ENCODE measurements at regions not wholly inside any gene's neighbourhood (a gene's known extent, or its start where the extent isn't known, plus 50 kb on each side); places are given as distances from the start of the nearest gene placed in this dataset.

DNA sequence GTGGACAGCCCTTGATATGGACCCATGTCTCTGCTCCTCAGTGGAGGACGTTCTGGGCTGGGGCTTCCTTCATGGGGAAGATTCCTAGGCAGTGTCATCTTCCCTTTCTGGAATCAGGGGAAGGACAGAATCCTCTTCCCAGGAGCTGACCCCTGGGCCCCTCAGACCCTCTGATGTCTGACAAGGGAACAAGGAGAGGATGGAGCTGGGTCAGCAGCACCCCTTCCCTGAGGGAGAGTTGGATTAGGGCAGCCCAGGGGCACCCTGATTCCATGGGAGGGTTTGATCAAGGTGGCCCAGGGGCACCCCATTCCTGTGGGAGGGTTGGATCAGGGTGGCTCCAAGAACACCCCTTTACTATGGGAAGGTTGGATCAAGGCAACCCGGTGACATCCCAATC is 86.5 kb downstream of the ACKR3 start:
- no peak overlapping the region for H3K9ac ChIP-seq (ENCODE audit: low read length)
- no peaks in the 10 kb centered on the region for H3K36me3 ChIP-seq (ENCODE audit: insufficient read depth, low read length)
- H3K27me3 ChIP-seq (ENCODE audit: insufficient read depth, low read depth, low read length), result no peaks in the 10 kb centered on the region
- H4K20me1 ChIP-seq (ENCODE audit: insufficient read depth), result no peaks in the 10 kb centered on the region
- H3K27ac ChIP-seq (ENCODE audit: low read length), result no peak overlapping the region
- no peaks in the 10 kb centered on the region for H3K9me3 ChIP-seq (ENCODE audit: low read length)
- no peak overlapping the region for H2AFZ ChIP-seq (ENCODE audit: low read depth, low read length)
- TF ChIP-seq EZH2 (IDR thresholded peaks at IDR 0.05; ENCODE audit: borderline replicate concordance, insufficient read depth, low read length, poor library complexity, severe bottlenecking) (no peak), MXI1 (conservative IDR thresholded peaks at IDR 0.05; ENCODE audit: poor library complexity, severe bottlenecking) (no peak), EP300 (conservative IDR thresholded peaks at IDR 0.05; ENCODE audit: poor library complexity, severe bottlenecking) (no peak), POLR2AphosphoS5 (IDR thresholded peaks at IDR 0.05) (no peak), RAD21 (conservative IDR thresholded peaks at IDR 0.05) (no peak), SMC3 (conservative IDR thresholded peaks at IDR 0.05; ENCODE audit: poor library complexity) (no peak), TAF1 (IDR thresholded peaks at IDR 0.05; ENCODE audit: low read depth) (no peak)
- TF ChIP-seq, protein P1, sequence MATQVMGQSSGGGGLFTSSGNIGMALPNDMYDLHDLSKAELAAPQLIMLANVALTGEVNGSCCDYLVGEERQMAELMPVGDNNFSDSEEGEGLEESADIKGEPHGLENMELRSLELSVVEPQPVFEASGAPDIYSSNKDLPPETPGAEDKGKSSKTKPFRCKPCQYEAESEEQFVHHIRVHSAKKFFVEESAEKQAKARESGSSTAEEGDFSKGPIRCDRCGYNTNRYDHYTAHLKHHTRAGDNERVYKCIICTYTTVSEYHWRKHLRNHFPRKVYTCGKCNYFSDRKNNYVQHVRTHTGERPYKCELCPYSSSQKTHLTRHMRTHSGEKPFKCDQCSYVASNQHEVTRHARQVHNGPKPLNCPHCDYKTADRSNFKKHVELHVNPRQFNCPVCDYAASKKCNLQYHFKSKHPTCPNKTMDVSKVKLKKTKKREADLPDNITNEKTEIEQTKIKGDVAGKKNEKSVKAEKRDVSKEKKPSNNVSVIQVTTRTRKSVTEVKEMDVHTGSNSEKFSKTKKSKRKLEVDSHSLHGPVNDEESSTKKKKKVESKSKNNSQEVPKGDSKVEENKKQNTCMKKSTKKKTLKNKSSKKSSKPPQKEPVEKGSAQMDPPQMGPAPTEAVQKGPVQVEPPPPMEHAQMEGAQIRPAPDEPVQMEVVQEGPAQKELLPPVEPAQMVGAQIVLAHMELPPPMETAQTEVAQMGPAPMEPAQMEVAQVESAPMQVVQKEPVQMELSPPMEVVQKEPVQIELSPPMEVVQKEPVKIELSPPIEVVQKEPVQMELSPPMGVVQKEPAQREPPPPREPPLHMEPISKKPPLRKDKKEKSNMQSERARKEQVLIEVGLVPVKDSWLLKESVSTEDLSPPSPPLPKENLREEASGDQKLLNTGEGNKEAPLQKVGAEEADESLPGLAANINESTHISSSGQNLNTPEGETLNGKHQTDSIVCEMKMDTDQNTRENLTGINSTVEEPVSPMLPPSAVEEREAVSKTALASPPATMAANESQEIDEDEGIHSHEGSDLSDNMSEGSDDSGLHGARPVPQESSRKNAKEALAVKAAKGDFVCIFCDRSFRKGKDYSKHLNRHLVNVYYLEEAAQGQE (IDR thresholded peaks at IDR 0.05; ENCODE audit: borderline replicate concordance), result no peak
- TF ChIP-seq, protein P2, sequence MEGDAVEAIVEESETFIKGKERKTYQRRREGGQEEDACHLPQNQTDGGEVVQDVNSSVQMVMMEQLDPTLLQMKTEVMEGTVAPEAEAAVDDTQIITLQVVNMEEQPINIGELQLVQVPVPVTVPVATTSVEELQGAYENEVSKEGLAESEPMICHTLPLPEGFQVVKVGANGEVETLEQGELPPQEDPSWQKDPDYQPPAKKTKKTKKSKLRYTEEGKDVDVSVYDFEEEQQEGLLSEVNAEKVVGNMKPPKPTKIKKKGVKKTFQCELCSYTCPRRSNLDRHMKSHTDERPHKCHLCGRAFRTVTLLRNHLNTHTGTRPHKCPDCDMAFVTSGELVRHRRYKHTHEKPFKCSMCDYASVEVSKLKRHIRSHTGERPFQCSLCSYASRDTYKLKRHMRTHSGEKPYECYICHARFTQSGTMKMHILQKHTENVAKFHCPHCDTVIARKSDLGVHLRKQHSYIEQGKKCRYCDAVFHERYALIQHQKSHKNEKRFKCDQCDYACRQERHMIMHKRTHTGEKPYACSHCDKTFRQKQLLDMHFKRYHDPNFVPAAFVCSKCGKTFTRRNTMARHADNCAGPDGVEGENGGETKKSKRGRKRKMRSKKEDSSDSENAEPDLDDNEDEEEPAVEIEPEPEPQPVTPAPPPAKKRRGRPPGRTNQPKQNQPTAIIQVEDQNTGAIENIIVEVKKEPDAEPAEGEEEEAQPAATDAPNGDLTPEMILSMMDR (IDR thresholded peaks at IDR 0.05; ENCODE audit: poor library complexity, severe bottlenecking), result no peak
- no peaks in the 10 kb centered on the region for H3K79me2 ChIP-seq (replicated peaks; ENCODE audit: insufficient read depth, low read length)
- no peaks in the 10 kb centered on the region for H3K9me2 ChIP-seq (ENCODE audit: insufficient read depth, low read length)
- no peak overlapping the region for H3K4me2 ChIP-seq (ENCODE audit: low read length)
- H3K4me3 ChIP-seq (ENCODE audit: low read length), result no peak overlapping the region
- no peaks in the 10 kb centered on the region for H3F3A ChIP-seq (ENCODE audit: insufficient read depth, low read length, poor library complexity, severe bottlenecking)

DNA sequence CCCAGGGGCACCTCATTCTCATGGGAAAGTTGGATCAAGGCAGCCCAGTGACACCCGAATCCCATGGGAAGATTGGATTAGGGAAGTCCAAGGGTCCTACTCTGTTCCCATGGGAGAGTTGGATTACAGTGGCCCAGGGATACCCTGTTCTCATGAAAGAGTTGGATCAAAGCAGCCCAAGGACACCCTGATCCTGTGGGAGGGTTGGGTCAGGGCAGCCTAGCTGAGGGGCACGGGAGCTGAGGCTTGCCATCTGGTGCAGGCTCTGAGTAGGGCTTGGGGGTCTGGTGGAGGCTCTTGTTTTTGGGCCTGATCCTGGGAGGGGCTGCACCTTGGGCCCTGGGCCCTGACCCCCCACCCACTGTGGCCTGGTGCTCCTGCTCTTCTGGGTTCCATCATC is 87.1 kb downstream of the ACKR3 start:
- Histone ChIP-seq H3K36me3 (ENCODE audit: insufficient read depth, low read length) (no peaks in the 10 kb centered on the region), H2AFZ (ENCODE audit: low read depth, low read length) (no peak overlapping the region), H3K4me2 (ENCODE audit: low read length) (no peak overlapping the region), H3K4me3 (ENCODE audit: low read length) (no peak overlapping the region), H3K9me3 (ENCODE audit: low read length) (no peaks in the 10 kb centered on the region), H3K9me2 (ENCODE audit: insufficient read depth, low read length) (no peaks in the 10 kb centered on the region), H3K79me2 (replicated peaks; ENCODE audit: insufficient read depth, low read length) (no peaks in the 10 kb centered on the region), H3K9ac (ENCODE audit: low read length) (no peak overlapping the region), H3K27me3 (ENCODE audit: insufficient read depth, low read depth, low read length) (no peaks in the 10 kb centered on the region), H4K20me1 (ENCODE audit: insufficient read depth) (no peaks in the 10 kb centered on the region), H3F3A (ENCODE audit: insufficient read depth, low read length, poor library complexity, severe bottlenecking) (no peaks in the 10 kb centered on the region), H3K27ac (ENCODE audit: low read length) (no peak overlapping the region)
- no peak for TF ChIP-seq EP300 (conservative IDR thresholded peaks at IDR 0.05; ENCODE audit: poor library complexity, severe bottlenecking)
- TF ChIP-seq, protein P2 (IDR thresholded peaks at IDR 0.05; ENCODE audit: poor library complexity, severe bottlenecking), result no peak
- TF ChIP-seq TAF1 (IDR thresholded peaks at IDR 0.05; ENCODE audit: low read depth), result no peak
- TF ChIP-seq SMC3 (conservative IDR thresholded peaks at IDR 0.05; ENCODE audit: poor library complexity), result no peak
- no peak for TF ChIP-seq MXI1 (conservative IDR thresholded peaks at IDR 0.05; ENCODE audit: poor library complexity, severe bottlenecking)
- no peak for TF ChIP-seq POLR2AphosphoS5 (IDR thresholded peaks at IDR 0.05)
- no peak for TF ChIP-seq RAD21 (conservative IDR thresholded peaks at IDR 0.05)
- TF ChIP-seq, protein P1 (IDR thresholded peaks at IDR 0.05; ENCODE audit: borderline replicate concordance), result no peak

Measured in neural cell (in vitro differentiated cells).